Vagina (tissue), 2 donors: ENCODE measurements at regions not wholly inside any gene's neighbourhood (a gene's known extent, or its start where the extent isn't known, plus 50 kb on each side); places are given as distances from the start of the nearest gene placed in this dataset.

Experiments used
- POLR2A ChIP-seq, 2 donors: fragments of 450-650 bp; IDR thresholded peaks; one replicate each; pipeline ENCODE4 v1.6.1; 2017; ENCODE audit warnings: antibody characterized with exemption in 2 of 2, mild to moderate bottlenecking in 2 of 2, moderate library complexity in 2 of 2
- POLR2AphosphoS5 ChIP-seq, 2 donors: sonication (generic); formaldehyde crosslinking; IDR thresholded peaks; one replicate each; pipeline ENCODE4 v1.9.0; 2017; ENCODE audit warnings: antibody characterized with exemption in 2 of 2, mild to moderate bottlenecking in 2 of 2, low read depth in 1 of 2; ENCODE audit not compliant: insufficient read depth in 1 of 2
- TF ChIP-seq, protein P1 (sequence below), 3 experiments: fragments of 450-650 bp in 2 of 3; fragments of 200-600 bp in 1 of 3; sonication (generic) in 1 of 3; IDR thresholded peaks; one replicate each; pipeline ENCODE4 v1.5.1; 2017 to 2019; ENCODE audit warnings: antibody characterized with exemption in 3 of 3, mild to moderate bottlenecking in 2 of 3, moderate library complexity in 2 of 3

DNA sequence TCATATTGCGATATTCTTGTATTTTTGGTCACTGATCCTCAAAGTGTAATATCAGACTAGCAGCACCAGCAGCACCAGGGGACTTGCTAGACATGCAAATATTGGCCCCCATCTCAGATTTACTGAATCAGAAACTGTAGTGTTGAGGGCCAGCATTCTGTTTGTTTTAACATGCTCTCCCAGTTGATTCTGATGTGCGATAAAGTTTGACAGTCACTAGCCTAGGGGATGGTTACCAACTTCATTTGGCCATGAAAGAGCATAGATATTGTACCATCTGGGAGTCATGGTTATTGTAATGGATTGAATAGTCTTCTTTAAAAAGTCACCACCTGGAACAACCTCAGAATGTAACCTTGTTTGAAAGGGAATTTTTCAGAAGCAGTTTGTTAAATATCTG, 1090.4 kb upstream of the RAG2 start:
- TF ChIP-seq, protein P1, sequence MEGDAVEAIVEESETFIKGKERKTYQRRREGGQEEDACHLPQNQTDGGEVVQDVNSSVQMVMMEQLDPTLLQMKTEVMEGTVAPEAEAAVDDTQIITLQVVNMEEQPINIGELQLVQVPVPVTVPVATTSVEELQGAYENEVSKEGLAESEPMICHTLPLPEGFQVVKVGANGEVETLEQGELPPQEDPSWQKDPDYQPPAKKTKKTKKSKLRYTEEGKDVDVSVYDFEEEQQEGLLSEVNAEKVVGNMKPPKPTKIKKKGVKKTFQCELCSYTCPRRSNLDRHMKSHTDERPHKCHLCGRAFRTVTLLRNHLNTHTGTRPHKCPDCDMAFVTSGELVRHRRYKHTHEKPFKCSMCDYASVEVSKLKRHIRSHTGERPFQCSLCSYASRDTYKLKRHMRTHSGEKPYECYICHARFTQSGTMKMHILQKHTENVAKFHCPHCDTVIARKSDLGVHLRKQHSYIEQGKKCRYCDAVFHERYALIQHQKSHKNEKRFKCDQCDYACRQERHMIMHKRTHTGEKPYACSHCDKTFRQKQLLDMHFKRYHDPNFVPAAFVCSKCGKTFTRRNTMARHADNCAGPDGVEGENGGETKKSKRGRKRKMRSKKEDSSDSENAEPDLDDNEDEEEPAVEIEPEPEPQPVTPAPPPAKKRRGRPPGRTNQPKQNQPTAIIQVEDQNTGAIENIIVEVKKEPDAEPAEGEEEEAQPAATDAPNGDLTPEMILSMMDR (IDR thresholded peaks at IDR 0.05), result no peak
- TF ChIP-seq POLR2A (IDR thresholded peaks at IDR 0.05), result no peak
- TF ChIP-seq POLR2AphosphoS5 (IDR thresholded peaks at IDR 0.05; ENCODE audit: insufficient read depth in 1 of 2, low read depth in 1 of 2), result no peak
